MV-4-11 (cell line): ENCODE measurements at regions not wholly inside any gene's neighbourhood (a gene's known extent, or its start where the extent isn't known, plus 50 kb on each side); places are given as distances from the start of the nearest gene placed in this dataset.

Experiments
- DNase-seq: peaks from one replicate; lab custom pipeline; 2025; lab: John Stamatoyannopoulos, UW

- peak; percentile 39 for DNase-seq
Observed at GRCh38 chr7:25844102-25844870, 307.7 kb upstream of the NFE2L3 start.

GRCh38 chr7:25845464-25845863 is 306.5 kb upstream of the NFE2L3 start:
- DNase-seq = no peak

GRCh38 chr7:25846722-25847121 is 305.3 kb upstream of the NFE2L3 start:
- DNase-seq = no peak

DNA sequence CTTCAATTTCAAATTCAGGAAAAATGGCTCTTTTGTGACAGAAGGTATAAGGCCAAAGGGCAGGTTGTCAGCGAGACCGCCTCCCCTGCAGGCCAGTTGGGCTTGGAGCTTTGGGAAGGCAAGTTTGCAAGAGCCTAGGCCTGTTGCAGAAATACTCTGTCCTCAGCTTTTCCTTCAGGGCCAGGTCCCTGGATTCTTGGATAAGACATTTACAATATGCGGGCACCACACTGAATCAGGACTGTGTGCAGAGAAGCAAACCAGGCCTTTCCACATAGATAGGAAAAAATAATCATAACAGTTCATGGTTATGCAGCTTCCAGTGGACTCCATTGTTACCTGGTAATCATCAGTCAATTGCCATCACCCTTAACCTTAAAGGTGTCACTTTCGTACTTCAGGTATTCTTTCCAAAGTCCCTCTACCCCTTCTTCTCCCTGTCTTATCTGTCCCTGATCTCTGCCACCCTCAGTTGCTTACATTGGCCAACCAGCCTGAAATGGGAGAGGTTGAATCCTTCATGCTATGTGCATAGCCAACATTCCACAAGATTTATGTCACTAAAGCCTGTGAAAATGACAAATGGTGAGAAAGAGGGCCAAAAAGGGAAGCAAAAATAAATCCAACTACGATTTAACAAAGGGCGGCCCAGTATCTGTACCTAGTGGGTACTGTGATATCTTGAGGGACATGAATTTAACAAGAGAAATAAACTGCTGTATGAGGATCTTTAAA is 304.5 kb upstream of the NFE2L3 start:
- DNase-seq = no peak

DNA sequence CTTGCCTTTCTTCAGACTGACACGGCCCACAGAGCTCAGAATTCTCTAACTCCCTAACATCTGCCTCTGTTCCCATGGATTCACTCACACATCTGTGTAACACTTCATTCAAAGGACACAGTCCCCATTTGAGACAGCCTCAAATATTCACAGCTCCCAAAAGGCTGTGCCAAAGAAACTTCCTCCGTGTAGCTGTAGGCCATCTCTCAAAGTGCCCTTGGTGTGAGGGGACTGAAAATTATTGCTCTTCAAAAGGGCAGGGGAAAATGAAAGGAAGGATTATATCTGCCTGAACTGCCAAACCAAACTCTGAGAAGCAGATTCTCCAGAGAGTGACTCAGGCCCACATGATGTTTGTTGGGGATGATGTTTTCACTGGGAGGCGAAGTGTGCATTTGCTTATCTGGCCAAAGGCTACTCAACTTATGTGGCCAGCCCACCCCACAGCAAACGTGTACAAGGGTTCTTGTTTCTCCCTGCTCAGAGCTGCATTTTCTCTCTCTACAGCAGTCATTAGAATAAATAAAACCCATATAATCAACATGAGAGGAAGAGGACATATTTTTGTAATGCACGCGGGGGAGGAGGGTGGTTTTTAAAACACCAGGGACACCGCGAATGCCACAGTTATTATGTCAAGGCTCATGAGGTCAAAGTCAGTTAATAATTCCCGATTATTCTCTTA is 302.4 kb upstream of the NFE2L3 start:
- DNase-seq = peak; percentile 35

- DNase-seq = no peak
Observed at GRCh38 chr7:25850216-25850615, 301.8 kb upstream of the NFE2L3 start.

GRCh38 chr7:25850735-25851134 is 301.3 kb upstream of the NFE2L3 start:
- no peak for DNase-seq

- DNase-seq = peak; percentile 62
Observed at GRCh38 chr7:25851332-25852210, 300.4 kb upstream of the NFE2L3 start.

- peak; percentile 28 for DNase-seq
Observed at GRCh38 chr7:25852211-25852938, 299.6 kb upstream of the NFE2L3 start.

- DNase-seq = no peak
Observed at GRCh38 chr7:25852939-25853271, 299.1 kb upstream of the NFE2L3 start.

DNA sequence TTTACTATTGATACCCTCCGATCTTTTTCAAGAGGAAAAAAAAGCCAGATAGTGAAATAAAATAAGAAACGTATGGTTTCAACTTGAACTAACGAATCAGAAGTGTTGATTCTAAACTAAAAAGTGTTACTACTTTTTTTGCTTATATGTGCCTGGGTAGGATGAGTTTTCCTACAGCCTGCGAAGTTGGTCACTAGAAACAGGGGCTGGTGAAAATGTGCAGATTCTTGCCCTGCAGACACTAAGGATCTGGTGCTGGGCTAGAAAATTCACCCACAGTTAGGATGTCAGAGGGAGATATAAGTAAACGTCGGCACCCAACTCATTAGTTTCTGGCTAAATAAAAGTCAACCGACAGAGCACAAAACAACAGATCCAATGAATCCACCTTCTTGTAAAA is 298.7 kb upstream of the NFE2L3 start:
- DNase-seq = no peak

DNA sequence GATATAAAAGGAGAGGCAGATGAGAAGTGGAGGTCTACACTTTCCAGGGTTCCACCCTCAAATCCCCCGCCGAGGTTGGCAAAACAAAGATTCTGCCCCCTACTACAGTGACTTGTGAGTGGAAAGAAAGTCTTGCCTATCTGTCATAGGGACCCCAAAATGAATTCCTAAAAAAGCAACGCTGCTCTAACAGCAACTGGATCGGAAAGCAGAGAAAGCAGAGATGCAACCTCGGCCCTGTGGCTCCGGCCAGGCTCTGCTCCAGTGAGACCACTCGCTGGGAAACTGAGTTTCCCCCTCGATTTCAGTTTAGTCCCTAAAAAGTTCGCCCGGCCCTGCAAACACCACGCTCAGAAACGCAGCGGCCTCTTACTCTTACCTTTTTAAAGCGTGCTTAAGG is 297.9 kb upstream of the NFE2L3 start:
- no peak for DNase-seq

DNA sequence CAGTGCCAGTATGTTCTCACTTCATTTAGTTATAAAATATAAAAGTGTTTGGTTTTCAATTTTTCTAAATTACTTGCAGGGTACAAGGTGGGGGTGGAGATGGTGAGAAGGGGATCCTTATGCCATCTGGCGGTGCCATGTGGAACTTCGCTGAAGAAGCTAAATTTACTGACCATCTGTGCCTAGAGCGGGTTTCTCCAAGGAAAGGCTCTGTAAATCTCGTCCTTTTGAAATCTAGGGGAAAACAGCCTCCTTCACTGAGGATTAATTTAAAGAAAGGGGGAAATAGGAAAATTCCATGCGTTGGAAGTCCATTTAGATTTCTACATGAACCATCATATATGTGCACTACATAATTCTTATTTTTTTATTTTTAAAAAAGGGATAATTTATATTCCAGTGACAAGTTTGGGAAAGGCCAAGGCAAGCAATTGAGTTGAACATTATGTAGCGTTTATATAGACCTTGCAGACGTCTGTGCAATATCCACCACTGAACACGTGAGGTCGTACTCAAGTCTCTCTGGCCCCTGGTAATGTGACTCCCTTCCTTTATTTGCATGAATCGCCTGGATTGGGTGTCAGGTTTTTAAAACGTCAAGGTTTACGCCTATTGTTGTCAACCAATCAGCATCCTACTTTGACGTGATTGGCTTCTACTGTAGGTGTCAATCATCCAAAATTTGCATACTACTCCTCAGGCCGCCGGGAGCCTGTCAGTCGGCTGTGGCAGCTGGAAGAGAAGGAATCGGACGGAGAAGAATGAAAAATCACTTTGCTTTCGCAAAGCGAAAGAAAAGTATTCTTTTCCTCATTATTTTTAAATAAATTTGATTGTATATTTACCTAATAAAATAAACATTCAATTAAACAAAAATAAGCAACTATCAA is 297.1 kb upstream of the NFE2L3 start:
- peak; percentile 100 for DNase-seq

- peak; percentile 26 for DNase-seq
Observed at GRCh38 chr7:25855854-25856782, 295.9 kb upstream of the NFE2L3 start.

DNA sequence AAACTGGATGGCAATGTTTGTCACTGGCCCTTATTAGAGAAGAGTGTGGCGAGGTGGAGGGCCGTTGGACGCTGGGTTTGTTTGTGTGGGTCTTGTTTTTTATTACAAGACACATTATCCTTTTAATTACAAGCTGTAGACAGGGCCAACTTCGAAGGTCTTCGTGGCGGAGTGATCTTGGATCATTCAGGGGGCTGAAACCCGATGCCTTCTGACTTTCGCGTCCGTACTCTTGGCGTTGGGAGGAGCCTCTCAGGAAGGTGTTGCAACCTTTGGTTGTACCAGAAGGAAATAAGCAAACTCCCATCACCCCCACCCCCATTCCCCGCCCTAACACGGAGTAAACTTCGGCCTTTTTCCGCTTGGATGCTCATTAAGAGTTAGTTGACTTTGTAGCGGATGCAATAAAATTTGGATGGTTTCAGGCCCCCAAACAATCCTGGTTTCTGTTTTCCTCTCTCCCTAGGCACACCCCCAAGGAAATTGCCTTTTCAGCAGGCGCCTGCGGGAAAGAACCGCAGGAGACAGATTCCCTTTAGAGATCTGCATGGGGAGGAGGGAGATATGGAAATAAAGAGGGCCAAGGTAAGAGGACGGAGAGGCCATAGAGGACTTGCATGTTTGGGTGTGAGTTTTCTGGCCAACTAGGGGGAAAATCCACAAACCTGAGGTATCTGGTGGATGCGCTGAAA is 294.5 kb upstream of the NFE2L3 start:
- DNase-seq = peak; percentile 87

GRCh38 chr7:25858200-25858524 is 293.8 kb upstream of the NFE2L3 start:
- no peak for DNase-seq

DNA sequence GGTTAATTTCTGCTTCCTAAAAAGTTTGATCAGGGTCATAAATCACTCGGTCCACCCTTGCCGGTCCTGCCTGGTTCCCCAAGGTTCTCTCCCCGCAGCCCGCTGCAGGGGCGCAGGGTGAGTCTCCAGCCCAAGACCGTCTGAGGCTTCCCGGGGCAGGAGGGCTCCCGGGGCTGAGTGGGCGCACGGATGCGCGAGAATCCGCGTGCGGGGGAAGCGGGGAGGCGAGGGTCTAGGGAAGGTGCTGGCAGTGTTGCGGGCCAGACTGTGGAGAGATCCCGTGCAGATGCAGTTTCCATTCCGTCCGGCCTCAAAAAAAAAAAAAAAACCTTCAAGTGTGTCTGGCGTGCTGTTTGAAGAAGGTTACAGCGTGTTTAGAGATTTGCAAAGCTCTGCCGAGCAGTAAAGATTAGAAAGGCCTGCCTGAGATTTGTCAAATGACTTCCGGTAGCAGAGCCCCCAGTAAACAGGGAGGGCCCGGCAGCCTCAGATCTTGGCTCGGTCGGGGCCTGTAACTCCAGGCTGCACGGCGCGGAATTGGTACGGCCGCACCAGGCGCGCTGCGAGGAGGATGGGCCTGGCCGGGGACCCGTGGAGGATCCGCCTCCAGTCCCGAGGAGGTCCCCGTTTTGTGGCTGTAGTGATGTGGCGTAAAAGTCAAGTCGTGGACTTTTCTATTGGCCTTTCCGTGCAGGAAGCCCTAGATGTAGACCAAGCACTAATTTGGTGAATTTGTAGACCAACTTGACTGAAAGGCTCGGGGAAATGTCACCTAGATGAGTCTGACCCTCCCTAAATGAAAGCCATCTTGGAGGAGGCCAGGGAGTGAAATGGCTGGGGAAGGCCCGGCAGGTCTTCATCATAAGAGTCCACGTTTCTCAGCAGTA is 293.2 kb upstream of the NFE2L3 start:
- no peak for DNase-seq
